ENCODE measurements at regions not wholly inside any gene's neighbourhood (a gene's known extent, or its start where the extent isn't known, plus 50 kb on each side); places are given as distances from the start of the nearest gene placed in this dataset.

- TF ChIP-seq ZNF57 (CRISPR knock-in tag; IDR thresholded peaks at IDR 0.05), result no peak
Measured at GRCh38 chr3:41075975-41076374, 123.3 kb upstream of the CTNNB1 start (continued).

- POLR2A ChIA-PET, result interaction anchor here (0.6 kb wide), 1 partner anchor 430 kb away, joined by 4 read pairs; no protein-coding TSS in a partner anchor
- Histone ChIP-seq H3K9me1 (ENCODE audit: control insufficient read depth, insufficient read depth, low read length) (no peaks in the 10 kb centered on the region), H3K4me2 (ENCODE audit: insufficient read depth, low read length) (no peak overlapping the region), H3K9me3 (replicated peaks; ENCODE audit: control insufficient read depth, insufficient read depth, low read depth, low read length) (no peaks in the 10 kb centered on the region), H3K27me3 (ENCODE audit: control insufficient read depth in 2 of 2, insufficient read depth in 2 of 2, low read length in 2 of 2) (peaks cover 5 to 24% of the 10 kb centered on the region in 2 experiments; a peak in 3 of 5 replicates), H3K36me3 (ENCODE audit: control insufficient read depth, insufficient read depth, low read length) (no peaks in the 10 kb centered on the region), H4K20me1 (replicated peaks; ENCODE audit: control insufficient read depth, insufficient read depth, low read length) (no peaks in the 10 kb centered on the region), H3K27ac (ENCODE audit: extremely low read depth, low read depth, low read length) (no peak overlapping the region), H3K4me3 (no peak overlapping the region), H3K79me2 (ENCODE audit: control insufficient read depth, insufficient read depth, low read length) (no peaks in the 10 kb centered on the region), H3K4me1 (replicated peaks in 1 of 2; ENCODE audit: control insufficient read depth in 2 of 2, insufficient read depth in 2 of 2, low read length in 2 of 2) (peaks cover 0 to 5% of the 10 kb centered on the region in 2 experiments; a peak in 2 of 5 replicates), H2AFZ (ENCODE audit: low read depth, low read length) (no peak overlapping the region), H3K9ac (ENCODE audit: insufficient read depth in 1 of 2, low read depth in 2 of 2, low read length in 2 of 2) (no peak overlapping the region)
- BruUV-seq (replicated peaks), result no TSS peak
- no peak for ATAC-seq
- in situ Hi-C loops (cut with MboI) (no loop called here), intact Hi-C loops (cut with micrococcal nuclease) (no loop called here)
- no peak for DNase-seq (ENCODE audit: extremely low read depth in 1 of 4, low spot score in 3 of 4)
- no peak for FAIRE-seq
- CTCF ChIA-PET (ENCODE audit: low intra/inter-chr PET ratio), result no interaction called here
- TF ChIP-seq MCM7 (IDR thresholded peaks at IDR 0.05) (no peak), BCOR (IDR thresholded peaks at IDR 0.05) (no peak), HMGXB4 (CRISPR knock-in tag; IDR thresholded peaks at IDR 0.05) (no peak), TCF15 (CRISPR knock-in tag; IDR thresholded peaks at IDR 0.05) (no peak), LEF1 (IDR thresholded peaks at IDR 0.05) (no peak), THRB (CRISPR knock-in tag; conservative IDR thresholded peaks at IDR 0.05) (no peak), ZKSCAN3 (CRISPR knock-in tag; IDR thresholded peaks at IDR 0.05) (no peak), NFYB (IDR thresholded peaks at IDR 0.05; ENCODE audit: extremely low read depth, insufficient read length) (no peak), ZNF695 (CRISPR knock-in tag; IDR thresholded peaks at IDR 0.05) (no peak), PHB2 (IDR thresholded peaks at IDR 0.05; ENCODE audit: low read depth) (no peak), CTCF (IDR thresholded peaks at IDR 0.05 in 2 of 3, conservative IDR thresholded peaks at IDR 0.05 in 1 of 3; ENCODE audit: insufficient read depth in 2 of 3, low read depth in 1 of 3, low read length in 3 of 3) (no peak), DMBX1 (CRISPR knock-in tag; IDR thresholded peaks at IDR 0.05; ENCODE audit: borderline replicate concordance) (no peak), TCFL5 (CRISPR knock-in tag; conservative IDR thresholded peaks at IDR 0.05) (no peak), RCOR1 (IDR thresholded peaks at IDR 0.05; ENCODE audit: borderline replicate concordance in 1 of 2, low read depth in 2 of 2, low read length in 2 of 2) (no peak)
Measured at GRCh38 chr3:41076399-41076798, 122.9 kb upstream of the CTNNB1 start.
